Esophagus squamous epithelium (tissue), 4 donors: ENCODE measurements at regions not wholly inside any gene's neighbourhood (a gene's known extent, or its start where the extent isn't known, plus 50 kb on each side); places are given as distances from the start of the nearest gene placed in this dataset.

ENCODE experiments used
- CTCF ChIP-seq, 6 experiments: fragments of 450-650 bp in 4 of 6; fragments of 200-600 bp in 2 of 6; sonication (generic) in 2 of 6; IDR thresholded peaks; one replicate each; pipeline ENCODE4 v1.5.1; 2016 to 2019; ENCODE audit warnings: antibody characterized with exemption in 6 of 6, mild to moderate bottlenecking in 4 of 6, moderate library complexity in 4 of 6
- POLR2A ChIP-seq, 4 donors: fragments of 450-650 bp; IDR thresholded peaks; one replicate each; pipeline ENCODE4 v1.6.1; 2017; ENCODE audit warnings: antibody characterized with exemption in 4 of 4, mild to moderate bottlenecking in 4 of 4, moderate library complexity in 3 of 4

- no peak for TF ChIP-seq CTCF (IDR thresholded peaks at IDR 0.05)
- TF ChIP-seq POLR2A (IDR thresholded peaks at IDR 0.05) = no peak
These were observed 167.7 kb downstream of the COPRS start for GRCh38 chr17:31691251-31691905.
